ENCODE measurements at regions not wholly inside any gene's neighbourhood (a gene's known extent, or its start where the extent isn't known, plus 50 kb on each side); places are given as distances from the start of the nearest gene placed in this dataset.

DNA sequence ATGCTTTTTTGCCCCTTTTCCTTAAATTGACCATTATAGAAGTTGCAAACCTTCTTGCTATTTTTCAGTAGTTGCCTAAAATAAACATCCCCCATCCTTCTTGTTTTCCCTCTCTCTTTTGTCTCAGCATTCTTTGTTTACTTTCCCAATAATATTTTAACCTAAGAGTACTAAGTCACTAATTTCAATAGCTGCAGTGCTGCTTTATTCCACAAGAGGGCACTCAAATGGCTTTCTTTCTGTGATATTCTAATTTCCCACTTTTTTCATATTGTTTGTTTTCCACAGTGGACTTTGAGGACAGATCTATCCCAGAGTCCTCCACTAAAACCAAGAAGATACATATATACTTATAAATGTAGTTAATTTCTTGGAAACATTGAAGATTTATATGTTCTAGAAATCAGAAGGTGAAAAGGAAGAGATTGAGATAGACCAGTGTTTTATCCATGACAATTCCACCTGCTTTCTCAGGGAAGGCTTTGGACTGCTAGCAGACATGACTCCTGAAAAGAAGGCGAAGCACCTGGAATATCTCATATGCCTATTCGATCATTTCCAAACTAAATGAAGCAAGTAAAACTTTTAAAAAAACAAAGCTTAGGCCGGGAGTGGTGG lies 104.8 kb upstream of the GRIK1 start:
- intact Hi-C loops (cut with DNase I): no loop called here
- H3K4me3 ChIP-seq: no peak overlapping the region
- no peak overlapping the region for H3K27ac ChIP-seq
- H3K9me3 ChIP-seq: no peaks in the 10 kb centered on the region
- DNase-seq (ENCODE audit: extremely low spot score in 2 of 2): no peak
- H3K36me3 ChIP-seq: no peaks in the 10 kb centered on the region
- no peaks in the 10 kb centered on the region for H3K4me1 ChIP-seq
- no peak for TF ChIP-seq POLR2A (IDR thresholded peaks at IDR 0.05)
- TF ChIP-seq, protein P1, sequence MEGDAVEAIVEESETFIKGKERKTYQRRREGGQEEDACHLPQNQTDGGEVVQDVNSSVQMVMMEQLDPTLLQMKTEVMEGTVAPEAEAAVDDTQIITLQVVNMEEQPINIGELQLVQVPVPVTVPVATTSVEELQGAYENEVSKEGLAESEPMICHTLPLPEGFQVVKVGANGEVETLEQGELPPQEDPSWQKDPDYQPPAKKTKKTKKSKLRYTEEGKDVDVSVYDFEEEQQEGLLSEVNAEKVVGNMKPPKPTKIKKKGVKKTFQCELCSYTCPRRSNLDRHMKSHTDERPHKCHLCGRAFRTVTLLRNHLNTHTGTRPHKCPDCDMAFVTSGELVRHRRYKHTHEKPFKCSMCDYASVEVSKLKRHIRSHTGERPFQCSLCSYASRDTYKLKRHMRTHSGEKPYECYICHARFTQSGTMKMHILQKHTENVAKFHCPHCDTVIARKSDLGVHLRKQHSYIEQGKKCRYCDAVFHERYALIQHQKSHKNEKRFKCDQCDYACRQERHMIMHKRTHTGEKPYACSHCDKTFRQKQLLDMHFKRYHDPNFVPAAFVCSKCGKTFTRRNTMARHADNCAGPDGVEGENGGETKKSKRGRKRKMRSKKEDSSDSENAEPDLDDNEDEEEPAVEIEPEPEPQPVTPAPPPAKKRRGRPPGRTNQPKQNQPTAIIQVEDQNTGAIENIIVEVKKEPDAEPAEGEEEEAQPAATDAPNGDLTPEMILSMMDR (IDR thresholded peaks at IDR 0.05): peak; percentile 40 to 74 (median 67)
- H3K27me3 ChIP-seq: no peaks in the 10 kb centered on the region

DNA sequence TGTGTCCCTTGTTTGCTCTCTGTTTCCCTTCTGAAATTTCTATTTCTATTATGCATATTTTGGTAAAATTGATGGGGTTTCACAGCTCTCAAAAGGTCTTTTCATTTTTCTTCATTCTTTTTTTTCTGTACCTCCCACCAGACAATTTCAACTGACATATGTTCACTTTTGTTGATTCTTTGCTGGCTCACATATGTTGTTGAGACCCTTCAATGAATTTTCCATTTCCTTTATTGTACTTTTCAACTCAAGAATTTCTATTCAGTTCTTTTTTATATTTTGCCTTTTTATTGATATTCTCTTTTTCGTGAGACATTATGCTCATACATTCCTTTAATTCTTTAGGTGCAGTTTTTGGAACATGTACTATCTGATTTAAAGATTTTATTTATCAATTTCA lies 102.6 kb upstream of the GRIK1 start:
- no peak for DNase-seq (ENCODE audit: extremely low spot score in 2 of 2)
- no peaks in the 10 kb centered on the region for H3K4me1 ChIP-seq
- TF ChIP-seq, protein P1 (IDR thresholded peaks at IDR 0.05): no peak
- no peak for TF ChIP-seq POLR2A (IDR thresholded peaks at IDR 0.05)
- TF ChIP-seq POLR2AphosphoS5 (IDR thresholded peaks at IDR 0.05; ENCODE audit: insufficient read depth in 1 of 2, low read depth in 1 of 2): no peak
- H3K4me3 ChIP-seq: no peak overlapping the region
- no peaks in the 10 kb centered on the region for H3K36me3 ChIP-seq
- no peak overlapping the region for H3K27ac ChIP-seq
- intact Hi-C loops (cut with DNase I): no loop called here
- H3K9me3 ChIP-seq: no peaks in the 10 kb centered on the region
- H3K27me3 ChIP-seq: no peaks in the 10 kb centered on the region

DNA sequence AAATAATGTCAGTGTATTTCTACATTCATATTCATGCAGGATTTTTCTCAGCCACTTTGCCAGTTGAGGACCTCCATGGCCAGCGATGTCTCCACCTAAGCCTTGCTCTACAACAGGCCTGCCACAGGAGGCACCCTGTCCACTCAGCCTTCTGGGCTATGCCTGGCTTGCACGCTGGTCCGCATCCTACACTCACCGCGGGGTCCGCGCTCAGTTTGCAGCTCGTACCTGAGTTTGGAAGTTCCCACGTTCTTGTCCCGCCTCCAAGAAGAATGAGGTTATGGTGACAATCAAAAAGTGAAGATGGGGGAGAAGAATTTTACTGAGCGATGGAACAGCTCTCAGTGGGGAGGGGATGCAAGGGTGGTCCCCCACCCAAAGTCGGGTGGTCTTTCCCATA lies 93.6 kb upstream of the GRIK1 start:
- TF ChIP-seq POLR2AphosphoS5 (IDR thresholded peaks at IDR 0.05; ENCODE audit: insufficient read depth in 1 of 2, low read depth in 1 of 2) (no peak), POLR2A (IDR thresholded peaks at IDR 0.05) (no peak)
- TF ChIP-seq, protein P1 (IDR thresholded peaks at IDR 0.05): no peak
- no peak for DNase-seq (ENCODE audit: extremely low spot score in 2 of 2)
- Histone ChIP-seq H3K4me3 (no peak overlapping the region), H3K27ac (no peak overlapping the region), H3K4me1 (no peaks in the 10 kb centered on the region), H3K9me3 (no peaks in the 10 kb centered on the region), H3K36me3 (no peaks in the 10 kb centered on the region), H3K27me3 (no peaks in the 10 kb centered on the region)
- intact Hi-C loops (cut with DNase I): no loop called here

GRCh38 chr21:30030416-30030815 lies 90.6 kb upstream of the GRIK1 start:
- Histone ChIP-seq H3K27ac (no peak overlapping the region), H3K4me1 (no peaks in the 10 kb centered on the region), H3K27me3 (no peaks in the 10 kb centered on the region), H3K9me3 (no peaks in the 10 kb centered on the region), H3K4me3 (no peak overlapping the region), H3K36me3 (no peaks in the 10 kb centered on the region)
- DNase-seq (ENCODE audit: extremely low spot score in 2 of 2): no peak
- TF ChIP-seq, protein P1 (IDR thresholded peaks at IDR 0.05): no peak
- no peak for TF ChIP-seq POLR2AphosphoS5 (IDR thresholded peaks at IDR 0.05; ENCODE audit: insufficient read depth in 1 of 2, low read depth in 1 of 2)
- no peak for TF ChIP-seq POLR2A (IDR thresholded peaks at IDR 0.05)
- intact Hi-C loops (cut with DNase I): no loop called here

GRCh38 chr21:30028537-30028936 lies 88.7 kb upstream of the GRIK1 start:
- Histone ChIP-seq H3K9me3 (no peaks in the 10 kb centered on the region), H3K4me1 (no peaks in the 10 kb centered on the region), H3K4me3 (no peak overlapping the region), H3K27me3 (no peaks in the 10 kb centered on the region), H3K36me3 (no peaks in the 10 kb centered on the region), H3K27ac (no peak overlapping the region)
- intact Hi-C loops (cut with DNase I): no loop called here
- DNase-seq (ENCODE audit: extremely low spot score in 2 of 2): no peak
- TF ChIP-seq, protein P1 (IDR thresholded peaks at IDR 0.05): no peak
- TF ChIP-seq POLR2AphosphoS5 (IDR thresholded peaks at IDR 0.05; ENCODE audit: insufficient read depth in 1 of 2, low read depth in 1 of 2) (no peak), POLR2A (IDR thresholded peaks at IDR 0.05) (no peak)

All from vagina (tissue), 2 donors.